Left ventricle myocardium inferior (tissue), 1 donor: ENCODE measurements at regions not wholly inside any gene's neighbourhood (a gene's known extent, or its start where the extent isn't known, plus 50 kb on each side); places are given as distances from the start of the nearest gene placed in this dataset.

ENCODE experiments used
- DNase-seq: peaks from one replicate; pipeline ENCODE4 v3.0.0-alpha.2; 2020
- H3K27ac ChIP-seq: fragments of 200-600 bp; replicated peaks from 2 replicates; pipeline ENCODE4 v1.8.0; 2021
- H3K27me3 ChIP-seq: fragments of 200-600 bp; 2 replicates; pipeline ENCODE4 v1.8.0; 2021; ENCODE audit warnings: low read depth
- H3K36me3 ChIP-seq: fragments of 200-600 bp; 2 replicates; pipeline ENCODE4 v1.8.0; 2021
- H3K4me1 ChIP-seq: fragments of 200-600 bp; 2 replicates; pipeline ENCODE4 v1.8.0; 2021
- H3K4me3 ChIP-seq: fragments of 200-600 bp; 2 replicates; pipeline ENCODE4 v1.8.0; 2021; ENCODE audit warnings: mild to moderate bottlenecking, moderate library complexity
- H3K9me3 ChIP-seq: fragments of 200-600 bp; replicated peaks from 2 replicates; pipeline ENCODE4 v1.8.0; 2021
- intact Hi-C: fragments of 100-400 bp; cut with micrococcal nuclease; formaldehyde crosslinking; loops from one replicate; pipeline ENCODE4 v1.11.0; 2022
- TF ChIP-seq, protein P1 (sequence below): fragments of 200-600 bp; IDR thresholded peaks from 2 replicates; pipeline ENCODE4 v1.8.0; 2021; ENCODE audit warnings: antibody characterized with exemption, mild to moderate bottlenecking, borderline replicate concordance
- donor health status: DM: no; HTN: yes; CAD: no; lungs with severe emphysema.

DNA sequence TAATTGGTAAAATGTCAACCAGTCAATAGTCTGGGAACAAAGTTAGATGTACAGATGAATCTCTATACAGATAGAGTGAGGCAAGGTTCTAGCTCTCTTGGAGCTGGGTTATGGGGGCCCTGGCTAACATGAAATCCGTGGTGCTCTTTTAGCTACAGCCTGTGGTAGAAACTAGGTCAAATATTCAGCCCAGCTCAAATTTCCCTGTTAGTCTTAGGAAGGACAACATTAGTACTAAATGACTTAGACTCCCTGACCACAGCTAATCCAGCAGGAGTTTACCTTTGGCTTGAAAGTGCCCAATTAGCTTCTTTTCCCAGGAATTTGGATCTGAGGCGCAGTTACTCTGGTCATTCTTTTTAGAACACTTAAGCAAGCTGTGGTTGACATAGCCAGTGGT lies 170.5 kb downstream of the DMRTA1 start:
- Histone ChIP-seq H3K27ac (no peak overlapping the region), H3K9me3 (no peaks in the 10 kb centered on the region), H3K36me3 (no peaks in the 10 kb centered on the region), H3K4me3 (no peak overlapping the region), H3K4me1 (no peaks in the 10 kb centered on the region), H3K27me3 (no peaks in the 10 kb centered on the region)
- intact Hi-C loops: no loop called here
- no peak for DNase-seq
- TF ChIP-seq, protein P1, sequence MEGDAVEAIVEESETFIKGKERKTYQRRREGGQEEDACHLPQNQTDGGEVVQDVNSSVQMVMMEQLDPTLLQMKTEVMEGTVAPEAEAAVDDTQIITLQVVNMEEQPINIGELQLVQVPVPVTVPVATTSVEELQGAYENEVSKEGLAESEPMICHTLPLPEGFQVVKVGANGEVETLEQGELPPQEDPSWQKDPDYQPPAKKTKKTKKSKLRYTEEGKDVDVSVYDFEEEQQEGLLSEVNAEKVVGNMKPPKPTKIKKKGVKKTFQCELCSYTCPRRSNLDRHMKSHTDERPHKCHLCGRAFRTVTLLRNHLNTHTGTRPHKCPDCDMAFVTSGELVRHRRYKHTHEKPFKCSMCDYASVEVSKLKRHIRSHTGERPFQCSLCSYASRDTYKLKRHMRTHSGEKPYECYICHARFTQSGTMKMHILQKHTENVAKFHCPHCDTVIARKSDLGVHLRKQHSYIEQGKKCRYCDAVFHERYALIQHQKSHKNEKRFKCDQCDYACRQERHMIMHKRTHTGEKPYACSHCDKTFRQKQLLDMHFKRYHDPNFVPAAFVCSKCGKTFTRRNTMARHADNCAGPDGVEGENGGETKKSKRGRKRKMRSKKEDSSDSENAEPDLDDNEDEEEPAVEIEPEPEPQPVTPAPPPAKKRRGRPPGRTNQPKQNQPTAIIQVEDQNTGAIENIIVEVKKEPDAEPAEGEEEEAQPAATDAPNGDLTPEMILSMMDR: no peak

DNA sequence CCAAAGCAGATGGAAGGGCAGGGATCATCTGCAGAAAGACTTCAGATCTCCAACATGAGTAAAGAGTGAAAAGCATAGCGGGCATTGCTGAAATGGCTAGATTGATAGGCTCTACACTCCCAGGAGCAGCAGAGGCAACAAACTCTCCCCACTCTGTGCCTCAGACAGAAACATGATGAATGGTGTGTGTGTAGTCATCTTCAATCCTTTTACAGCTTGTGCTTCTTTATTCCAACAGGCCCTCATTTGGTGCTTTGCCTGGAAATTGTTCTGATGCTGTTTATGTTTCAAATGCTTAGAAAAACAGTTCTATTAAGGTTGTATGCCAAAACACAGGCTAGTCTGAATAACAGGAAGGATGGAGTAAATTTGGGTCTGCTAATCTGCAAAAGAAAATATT lies 176.2 kb downstream of the DMRTA1 start:
- Histone ChIP-seq H3K27ac (no peak overlapping the region), H3K4me3 (no peak overlapping the region), H3K27me3 (no peaks in the 10 kb centered on the region), H3K9me3 (peaks cover 3% of the 10 kb centered on the region), H3K4me1 (no peaks in the 10 kb centered on the region), H3K36me3 (no peaks in the 10 kb centered on the region)
- TF ChIP-seq, protein P1: no peak
- intact Hi-C loops: no loop called here
- DNase-seq: no peak

DNA sequence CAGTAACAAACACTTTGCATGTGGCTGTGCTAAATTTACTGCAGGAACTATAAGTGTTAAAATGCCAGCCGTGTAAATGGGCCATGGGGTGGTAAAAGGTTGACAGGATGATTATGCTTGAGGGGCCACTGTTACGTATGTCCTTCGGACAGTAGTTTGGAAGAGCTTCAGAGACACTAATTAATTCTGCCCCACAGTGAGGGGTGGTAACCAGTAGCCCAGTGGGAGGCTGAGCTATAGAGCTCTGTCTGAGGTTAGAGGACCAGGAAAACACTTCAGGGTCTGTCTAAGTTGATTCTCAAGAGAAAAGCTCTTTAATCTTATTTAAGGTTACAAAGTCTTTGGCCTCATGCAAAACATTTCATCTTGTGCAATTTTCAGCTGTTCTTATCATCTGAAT lies 176.6 kb downstream of the DMRTA1 start:
- Histone ChIP-seq H3K27ac (no peak overlapping the region), H3K9me3 (peaks cover 7% of the 10 kb centered on the region), H3K27me3 (no peaks in the 10 kb centered on the region), H3K4me3 (no peak overlapping the region), H3K4me1 (no peaks in the 10 kb centered on the region), H3K36me3 (no peaks in the 10 kb centered on the region)
- TF ChIP-seq, protein P1: no peak
- intact Hi-C loops: no loop called here
- no peak for DNase-seq

DNA sequence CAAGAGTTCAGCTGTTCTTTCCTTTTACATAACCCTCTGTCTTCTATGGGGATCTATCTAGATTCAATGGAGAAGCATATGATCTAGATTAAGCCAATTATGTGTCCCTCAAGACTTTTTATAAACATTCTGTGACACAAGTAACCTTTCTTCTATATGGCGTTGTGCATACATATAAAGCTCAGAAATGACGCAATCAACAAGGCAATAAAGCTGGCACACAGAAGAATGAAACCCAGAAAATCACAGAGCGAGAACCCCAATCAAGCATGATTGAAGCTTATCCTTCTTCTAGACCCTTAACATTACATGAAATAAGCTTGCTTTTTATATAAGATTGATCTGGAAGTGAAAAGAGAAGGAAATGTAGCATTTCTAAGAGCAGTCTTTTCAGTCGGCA lies 178.9 kb downstream of the DMRTA1 start:
- Histone ChIP-seq H3K27me3 (no peaks in the 10 kb centered on the region), H3K9me3 (peaks cover 15% of the 10 kb centered on the region), H3K4me3 (no peak overlapping the region), H3K27ac (no peak overlapping the region), H3K36me3 (no peaks in the 10 kb centered on the region), H3K4me1 (no peaks in the 10 kb centered on the region)
- DNase-seq: no peak
- TF ChIP-seq, protein P1: no peak
- intact Hi-C loops: no loop called here

DNA sequence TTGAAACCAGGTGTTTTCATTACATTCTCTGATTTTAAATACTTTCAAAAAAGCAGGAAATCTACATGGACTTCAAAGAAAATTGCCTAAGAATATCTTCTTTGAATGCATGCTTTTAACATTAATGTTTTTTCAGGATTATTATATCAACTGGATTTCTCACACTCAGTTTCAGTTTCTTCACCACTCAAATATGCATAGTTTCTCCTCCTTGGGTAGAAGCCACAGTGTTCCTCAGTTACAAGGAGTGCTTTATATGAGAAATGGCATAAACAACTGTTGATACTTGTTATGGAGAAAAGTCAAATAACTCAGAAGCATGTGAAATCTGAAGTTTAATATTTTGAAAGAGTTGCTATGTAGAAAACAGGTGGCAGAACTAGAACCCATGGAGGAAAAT lies 196.9 kb downstream of the DMRTA1 start:
- no peaks in the 10 kb centered on the region for H3K36me3 ChIP-seq
- no peaks in the 10 kb centered on the region for H3K27me3 ChIP-seq
- H3K4me3 ChIP-seq: no peak overlapping the region
- DNase-seq: no peak
- H3K9me3 ChIP-seq: no peaks in the 10 kb centered on the region
- TF ChIP-seq, protein P1: no peak
- no peak overlapping the region for H3K27ac ChIP-seq
- no peaks in the 10 kb centered on the region for H3K4me1 ChIP-seq
- intact Hi-C loops: no loop called here

DNA sequence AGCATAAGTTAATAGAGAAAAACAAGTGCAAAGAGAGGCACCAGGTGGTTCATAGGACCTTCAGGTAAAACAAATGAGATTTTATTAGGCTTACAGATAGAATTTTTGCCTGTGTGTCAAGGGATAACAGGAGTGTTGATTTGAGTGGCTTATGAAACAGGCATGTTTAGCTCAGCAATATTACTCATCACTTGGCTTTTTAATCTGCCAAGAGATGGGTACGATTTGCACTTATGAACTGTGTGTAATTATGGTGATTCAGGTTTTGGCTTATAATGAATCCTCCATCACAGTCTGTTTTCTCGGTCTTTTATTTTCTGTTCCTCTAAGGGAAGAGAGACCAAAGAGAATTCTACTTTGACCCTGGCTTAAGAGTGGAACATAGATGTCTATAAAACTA lies 199.3 kb downstream of the DMRTA1 start:
- DNase-seq: no peak
- H3K4me1 ChIP-seq: no peaks in the 10 kb centered on the region
- no peaks in the 10 kb centered on the region for H3K27me3 ChIP-seq
- TF ChIP-seq, protein P1: no peak
- intact Hi-C loops: no loop called here
- H3K4me3 ChIP-seq: no peak overlapping the region
- no peaks in the 10 kb centered on the region for H3K9me3 ChIP-seq
- no peak overlapping the region for H3K27ac ChIP-seq
- H3K36me3 ChIP-seq: no peaks in the 10 kb centered on the region
